K562 (cell line): ENCODE measurements at regions not wholly inside any gene's neighbourhood (a gene's known extent, or its start where the extent isn't known, plus 50 kb on each side); places are given as distances from the start of the nearest gene placed in this dataset.

Experiments
- CREB5 ChIP-seq: fragments of 250-450 bp; sonication (Bioruptor Pico); IDR thresholded peaks from 2 replicates; pipeline ENCODE4 v1.5.0; 2020; ENCODE audit warnings: mild to moderate bottlenecking
- FOXJ3 ChIP-seq: sonication (generic); formaldehyde crosslinking; IDR thresholded peaks from 2 replicates; pipeline ENCODE4 v1.4.0; 2020; ENCODE audit warnings: mild to moderate bottlenecking, missing genetic modification reagents
- HDAC2 ChIP-seq: fragments of 450-650 bp; IDR thresholded peaks from 2 replicates; pipeline ENCODE4 v1.6.1; 2016; ENCODE audit warnings: mild to moderate bottlenecking
- HIVEP1 ChIP-seq: fragments of 250-450 bp; sonication (Bioruptor Pico); IDR thresholded peaks from 2 replicates; pipeline ENCODE4 v1.4.0; 2020; ENCODE audit warnings: mild to moderate bottlenecking
- NBN ChIP-seq: fragments of 450-650 bp; IDR thresholded peaks from 2 replicates; pipeline ENCODE4 v1.6.1; 2016; ENCODE audit warnings: low read depth, mild to moderate bottlenecking
- PATZ1 ChIP-seq: fragments of 250-450 bp; sonication (Bioruptor Pico); IDR thresholded peaks from 2 replicates; pipeline ENCODE4 v1.5.0; 2020; ENCODE audit warnings: mild to moderate bottlenecking, borderline replicate concordance
- STAG1 ChIP-seq: sonication (generic); formaldehyde crosslinking; IDR thresholded peaks from 2 replicates; pipeline ENCODE4 v1.5.0; 2020; ENCODE audit warnings: missing genetic modification reagents, borderline replicate concordance
- XRCC5 ChIP-seq: fragments of 200-400 bp; formaldehyde crosslinking; IDR thresholded peaks from 2 replicates; pipeline ENCODE4 v1.6.1; 2017; ENCODE audit warnings: low read depth, mild to moderate bottlenecking, low read length
- ZNF318 ChIP-seq, 2 experiments: fragments of 450-650 bp; IDR thresholded peaks; 2 replicates each; pipeline ENCODE4 v1.6.1; 2016; ENCODE audit warnings: mild to moderate bottlenecking in 2 of 2, borderline replicate concordance in 1 of 2, low read depth in 1 of 2, moderate library complexity in 1 of 2
- ZNF707 ChIP-seq: fragments of 250-450 bp; sonication (Bioruptor Pico); conservative IDR thresholded peaks from 2 replicates; pipeline ENCODE4 v1.8.0; 2022; ENCODE audit warnings: inconsistent platforms, mild to moderate bottlenecking, moderate library complexity
- TF ChIP-seq, protein P1 (sequence below): fragments of 450-650 bp; formaldehyde crosslinking; IDR thresholded peaks from 2 replicates; pipeline ENCODE4 v1.4.0; 2020; ENCODE audit warnings: mild to moderate bottlenecking, moderate library complexity

DNA sequence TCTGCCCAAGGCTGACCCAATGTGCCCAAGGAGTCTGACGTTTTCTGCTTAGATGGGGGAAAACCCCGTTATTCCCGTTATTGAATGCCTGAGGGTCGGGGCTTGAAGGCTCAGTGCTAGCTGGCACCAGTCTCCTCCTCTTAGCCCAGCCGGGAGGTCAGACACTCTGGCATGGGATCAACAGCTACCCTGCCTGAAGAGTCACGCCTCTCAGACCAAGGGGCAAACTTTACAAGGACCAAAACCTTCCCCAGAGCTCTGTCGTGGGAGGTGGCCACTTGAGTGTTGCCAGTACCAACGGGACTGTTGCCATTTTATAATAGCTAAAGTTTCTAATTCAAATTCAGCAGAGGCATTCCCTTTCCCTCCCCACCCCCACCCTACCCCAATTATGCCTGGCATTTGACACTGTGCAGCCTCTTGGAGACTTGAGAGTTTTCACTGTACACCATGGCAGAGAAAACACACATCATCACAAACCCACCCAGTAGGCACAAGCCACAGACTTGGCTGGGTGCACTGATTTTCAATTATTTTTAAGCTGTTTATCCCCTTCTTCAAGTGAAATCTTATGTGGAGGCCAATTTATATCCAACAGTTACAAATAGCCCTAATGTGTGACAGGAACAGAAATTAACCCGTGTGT lies 137.5 kb upstream of the SYT13 start (continued):
- no peak for TF ChIP-seq ZNF318 (IDR thresholded peaks at IDR 0.05; ENCODE audit: borderline replicate concordance in 1 of 2, low read depth in 1 of 2)
- TF ChIP-seq NBN = no peak
- TF ChIP-seq XRCC5 = no peak
- no peak for TF ChIP-seq PATZ1 (CRISPR knock-in tag)
- no peak for TF ChIP-seq ZNF707 (CRISPR knock-in tag)
- no peak for TF ChIP-seq HDAC2
- TF ChIP-seq STAG1 = no peak
- no peak for TF ChIP-seq CREB5 (CRISPR knock-in tag)
- TF ChIP-seq FOXJ3 = no peak
- TF ChIP-seq HIVEP1 = no peak
- TF ChIP-seq, protein P1, sequence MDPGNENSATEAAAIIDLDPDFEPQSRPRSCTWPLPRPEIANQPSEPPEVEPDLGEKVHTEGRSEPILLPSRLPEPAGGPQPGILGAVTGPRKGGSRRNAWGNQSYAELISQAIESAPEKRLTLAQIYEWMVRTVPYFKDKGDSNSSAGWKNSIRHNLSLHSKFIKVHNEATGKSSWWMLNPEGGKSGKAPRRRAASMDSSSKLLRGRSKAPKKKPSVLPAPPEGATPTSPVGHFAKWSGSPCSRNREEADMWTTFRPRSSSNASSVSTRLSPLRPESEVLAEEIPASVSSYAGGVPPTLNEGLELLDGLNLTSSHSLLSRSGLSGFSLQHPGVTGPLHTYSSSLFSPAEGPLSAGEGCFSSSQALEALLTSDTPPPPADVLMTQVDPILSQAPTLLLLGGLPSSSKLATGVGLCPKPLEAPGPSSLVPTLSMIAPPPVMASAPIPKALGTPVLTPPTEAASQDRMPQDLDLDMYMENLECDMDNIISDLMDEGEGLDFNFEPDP (CRISPR knock-in tag) = no peak
- TF ChIP-seq, all 486 proteins: peak for 0
